Naive thymus-derived CD4-positive, alpha-beta T cell (primary cell): ENCODE measurements at regions not wholly inside any gene's neighbourhood (a gene's known extent, or its start where the extent isn't known, plus 50 kb on each side); places are given as distances from the start of the nearest gene placed in this dataset.

ENCODE experiments used
- ATAC-seq: fragments of 150-1000 bp; cut with Tn5 transposase; 2 replicates; pipeline ENCODE4 v1.10.0; 2021; ENCODE audit warnings: mild to moderate bottlenecking, moderate library complexity
- CTCF ChIA-PET: fragments of 350-600 bp; sonication (Branson Sonifier 250); formaldehyde crosslinking; loops from one replicate; lab custom pipeline; 2021; ENCODE audit warnings: antibody characterized with exemption; lab: Charles Lee
- POLR2A ChIA-PET: fragments of 350-600 bp; sonication (Branson Sonifier 250); formaldehyde crosslinking; loops from one replicate; lab custom pipeline; 2021; ENCODE audit warnings: antibody characterized with exemption, inconsistent platforms; lab: Charles Lee
- DNase-seq, 9 donors: peaks; one replicate each; pipeline versions ENCODE4 v3.0.0 to v3.0.0-alpha.2; 2020 to 2022; ENCODE audit warnings: mixed read lengths in 1 of 9
- H3K27ac ChIP-seq: one replicate; pipeline ENCODE4 v1.7.0; 2013; ENCODE audit warnings: mild to moderate bottlenecking, low read depth, low read length, moderate library complexity
- H3K27me3 ChIP-seq, 2 donors: one replicate each; pipeline ENCODE4 v1.7.0; 2013; ENCODE audit warnings: low read length in 2 of 2, mild to moderate bottlenecking in 2 of 2, moderate library complexity in 2 of 2; ENCODE audit not compliant: control insufficient read depth in 2 of 2, insufficient read depth in 2 of 2
- H3K36me3 ChIP-seq, 3 experiments: 1 replicate in 2 of 3; 2 replicates in 1 of 3; pipeline ENCODE4 v1.7.0; 2013; ENCODE audit warnings: low read length in 3 of 3, mild to moderate bottlenecking in 3 of 3, moderate library complexity in 1 of 3; ENCODE audit not compliant: insufficient read depth in 3 of 3, control insufficient read depth in 2 of 3
- H3K4me1 ChIP-seq, 2 donors: one replicate each; pipeline ENCODE4 v1.7.0; 2013; ENCODE audit warnings: low read length in 2 of 2, mild to moderate bottlenecking in 2 of 2, moderate library complexity in 1 of 2; ENCODE audit not compliant: control insufficient read depth in 2 of 2, insufficient read depth in 2 of 2
- H3K4me3 ChIP-seq: 2 replicates; pipeline ENCODE4 v1.7.0; 2013; ENCODE audit warnings: mild to moderate bottlenecking, low read length
- H3K9me3 ChIP-seq, 3 experiments: 1 replicate in 2 of 3; 2 replicates in 1 of 3; pipeline ENCODE4 v1.7.0; 2013; ENCODE audit warnings: low read length in 3 of 3; ENCODE audit not compliant: control insufficient read depth in 2 of 3
- H3K27ac Mint-ChIP-seq, 9 donors: one replicate each; pipeline ENCODE4 v1.8.0; 2020 to 2022; ENCODE audit warnings: mixed read lengths in 9 of 9, mild to moderate bottlenecking in 8 of 9, moderate library complexity in 5 of 9, inconsistent platforms in 2 of 9
- H3K27me3 Mint-ChIP-seq, 5 donors: one replicate each; pipeline ENCODE4 v1.8.0; 2021 to 2022; ENCODE audit warnings: mixed read lengths in 5 of 5, mild to moderate bottlenecking in 1 of 5
- H3K36me3 Mint-ChIP-seq, 5 donors: one replicate each; pipeline ENCODE4 v1.8.0; 2020 to 2022; ENCODE audit warnings: mixed read lengths in 5 of 5, mild to moderate bottlenecking in 3 of 5, inconsistent platforms in 1 of 5
- H3K4me1 Mint-ChIP-seq, 7 donors: one replicate each; pipeline ENCODE4 v1.8.0; 2020 to 2022; ENCODE audit warnings: mixed read lengths in 7 of 7, mild to moderate bottlenecking in 3 of 7, inconsistent platforms in 1 of 7
- H3K4me3 Mint-ChIP-seq, 10 donors: one replicate each; pipeline ENCODE4 v1.8.0; 2020 to 2022; ENCODE audit warnings: mild to moderate bottlenecking in 10 of 10, mixed read lengths in 10 of 10, moderate library complexity in 6 of 10, inconsistent platforms in 2 of 10
- H3K9me3 Mint-ChIP-seq, 11 donors: one replicate each; pipeline ENCODE4 v1.8.0; 2020 to 2022; ENCODE audit warnings: mixed read lengths in 11 of 11, mild to moderate bottlenecking in 4 of 11, inconsistent platforms in 1 of 11, moderate library complexity in 1 of 11
- intact Hi-C, 2 donors: fragments of 100-400 bp; cut with micrococcal nuclease; formaldehyde crosslinking; loops; one replicate each; pipeline ENCODE4 v1.15.1; 2023

- CTCF ChIA-PET: interaction anchor here (0.6 kb wide), 1 partner anchor 115 kb away, joined by 3 read pairs; no protein-coding TSS in a partner anchor
- no peaks in the 10 kb centered on the region for H3K36me3 Mint-ChIP-seq
Observed at GRCh38 chr20:4569092-4569491, 117.2 kb upstream of the PRNP start.

GRCh38 chr20:4568361-4568959 is 117.8 kb upstream of the PRNP start:
- intact Hi-C loops: no loop called here
- ChIA-PET CTCF (no interaction called here), POLR2A (no interaction called here)
- H3K27me3 Mint-ChIP-seq: peaks cover 14 to 55% (median 26%) of the 10 kb centered on the region in 5 donors
- DNase-seq (no peak), ATAC-seq (no peak)
- no peaks in the 10 kb centered on the region for H3K36me3 ChIP-seq
- no peaks in the 10 kb centered on the region for H3K36me3 Mint-ChIP-seq
- no peaks in the 10 kb centered on the region for H3K9me3 ChIP-seq
- H3K4me3 Mint-ChIP-seq: no peak overlapping the region
- no peak overlapping the region for H3K27ac Mint-ChIP-seq
- H3K27ac ChIP-seq: no peak overlapping the region
- no peaks in the 10 kb centered on the region for H3K4me1 ChIP-seq
- H3K9me3 Mint-ChIP-seq: peaks cover 0 to 8% (median 4%) of the 10 kb centered on the region in 11 donors
- no peaks in the 10 kb centered on the region for H3K27me3 ChIP-seq
- no peak overlapping the region for H3K4me3 ChIP-seq
- H3K4me1 Mint-ChIP-seq: no peaks in the 10 kb centered on the region

More at GRCh38 chr20:4569092-4569491, 117.2 kb upstream of the PRNP start:
- Mint-ChIP-seq H3K4me3 (no peak overlapping the region), H3K27ac (no peak overlapping the region), H3K9me3 (peaks cover 0 to 6% (median 0%) of the 10 kb centered on the region in 11 donors), H3K27me3 (peaks cover 15 to 58% (median 28%) of the 10 kb centered on the region in 5 donors), H3K4me1 (peaks cover 0 to 2% (median 0%) of the 10 kb centered on the region in 7 donors)
- POLR2A ChIA-PET: no interaction called here
- Histone ChIP-seq H3K27ac (no peak overlapping the region), H3K4me3 (no peak overlapping the region), H3K9me3 (no peaks in the 10 kb centered on the region), H3K27me3 (no peaks in the 10 kb centered on the region), H3K4me1 (no peaks in the 10 kb centered on the region), H3K36me3 (no peaks in the 10 kb centered on the region)
- intact Hi-C loops: no loop called here
- ATAC-seq: no peak
- DNase-seq: no peak

- H3K27me3 Mint-ChIP-seq: peaks cover 16 to 52% (median 22%) of the 10 kb centered on the region in 5 donors
Observed at GRCh38 chr20:4567170-4567569, 119.1 kb upstream of the PRNP start.

GRCh38 chr20:4563534-4563933 is 122.7 kb upstream of the PRNP start:
- Mint-ChIP-seq H3K27me3 (peaks cover 19 to 52% (median 42%) of the 10 kb centered on the region in 5 donors), H3K27ac (no peak overlapping the region), H3K4me3 (no peak overlapping the region), H3K4me1 (no peaks in the 10 kb centered on the region), H3K36me3 (no peaks in the 10 kb centered on the region), H3K9me3 (peaks cover 0 to 8% (median 5%) of the 10 kb centered on the region in 11 donors)
- Histone ChIP-seq H3K27ac (no peak overlapping the region), H3K27me3 (no peaks in the 10 kb centered on the region), H3K36me3 (no peaks in the 10 kb centered on the region), H3K4me1 (no peaks in the 10 kb centered on the region), H3K9me3 (no peaks in the 10 kb centered on the region), H3K4me3 (no peak overlapping the region)
- DNase-seq (peak in 1 of 9 donors; percentile 17), ATAC-seq (no peak)
- intact Hi-C loops: no loop called here
- POLR2A ChIA-PET: no interaction called here
- CTCF ChIA-PET: no interaction called here

More at GRCh38 chr20:4567170-4567569, 119.1 kb upstream of the PRNP start:
- no peak for ATAC-seq
- H3K4me3 Mint-ChIP-seq: no peak overlapping the region
- H3K9me3 Mint-ChIP-seq: peaks cover 0 to 8% (median 5%) of the 10 kb centered on the region in 11 donors
- ChIA-PET CTCF (no interaction called here), POLR2A (no interaction called here)
- no peak for DNase-seq
- intact Hi-C loops: no loop called here
- no peak overlapping the region for H3K4me3 ChIP-seq
- H3K27ac Mint-ChIP-seq: no peak overlapping the region
- H3K36me3 ChIP-seq: no peaks in the 10 kb centered on the region
- H3K4me1 ChIP-seq: no peaks in the 10 kb centered on the region
- no peaks in the 10 kb centered on the region for H3K4me1 Mint-ChIP-seq
- no peaks in the 10 kb centered on the region for H3K36me3 Mint-ChIP-seq
- no peak overlapping the region for H3K27ac ChIP-seq
- H3K9me3 ChIP-seq: no peaks in the 10 kb centered on the region
- H3K27me3 ChIP-seq: no peaks in the 10 kb centered on the region

GRCh38 chr20:4563031-4563430 is 123.2 kb upstream of the PRNP start:
- Mint-ChIP-seq H3K36me3 (no peaks in the 10 kb centered on the region), H3K9me3 (peaks cover 0 to 11% (median 5%) of the 10 kb centered on the region in 11 donors), H3K4me3 (no peak overlapping the region), H3K27ac (no peak overlapping the region), H3K27me3 (peaks cover 22 to 56% (median 46%) of the 10 kb centered on the region in 5 donors), H3K4me1 (no peaks in the 10 kb centered on the region)
- H3K9me3 ChIP-seq: no peaks in the 10 kb centered on the region
- no peak for DNase-seq
- no peak for ATAC-seq
- H3K4me1 ChIP-seq: no peaks in the 10 kb centered on the region
- H3K36me3 ChIP-seq: no peaks in the 10 kb centered on the region
- no peak overlapping the region for H3K27ac ChIP-seq
- no peak overlapping the region for H3K4me3 ChIP-seq
- H3K27me3 ChIP-seq: no peaks in the 10 kb centered on the region
- CTCF ChIA-PET: no interaction called here
- intact Hi-C loops: no loop called here
- POLR2A ChIA-PET: no interaction called here

- Mint-ChIP-seq H3K27me3 (peaks cover 29 to 66% (median 49%) of the 10 kb centered on the region in 5 donors), H3K9me3 (peaks cover 0 to 12% (median 5%) of the 10 kb centered on the region in 11 donors)
- CTCF ChIA-PET: no interaction called here
Observed at GRCh38 chr20:4560667-4561066, 125.6 kb upstream of the PRNP start.

GRCh38 chr20:4559906-4560305 is 126.3 kb upstream of the PRNP start:
- CTCF ChIA-PET: no interaction called here
- H3K36me3 Mint-ChIP-seq: no peaks in the 10 kb centered on the region
- H3K36me3 ChIP-seq: no peaks in the 10 kb centered on the region
- no peak overlapping the region for H3K27ac ChIP-seq
- intact Hi-C loops: no loop called here
- peaks cover 26 to 69% (median 50%) of the 10 kb centered on the region in 5 donors for H3K27me3 Mint-ChIP-seq
- POLR2A ChIA-PET: no interaction called here
- no peak overlapping the region for H3K27ac Mint-ChIP-seq
- H3K4me3 ChIP-seq: no peak overlapping the region
- H3K9me3 ChIP-seq: no peaks in the 10 kb centered on the region
- ATAC-seq (no peak), DNase-seq (no peak)
- no peak overlapping the region for H3K4me3 Mint-ChIP-seq
- H3K27me3 ChIP-seq: no peaks in the 10 kb centered on the region
- H3K9me3 Mint-ChIP-seq: peaks cover 0 to 12% (median 5%) of the 10 kb centered on the region in 11 donors
- no peaks in the 10 kb centered on the region for H3K4me1 ChIP-seq
- H3K4me1 Mint-ChIP-seq: no peaks in the 10 kb centered on the region

More at GRCh38 chr20:4560667-4561066, 125.6 kb upstream of the PRNP start:
- Mint-ChIP-seq H3K4me3 (no peak overlapping the region), H3K36me3 (no peaks in the 10 kb centered on the region), H3K4me1 (no peaks in the 10 kb centered on the region), H3K27ac (no peak overlapping the region)
- no peak for DNase-seq
- no peaks in the 10 kb centered on the region for H3K36me3 ChIP-seq
- POLR2A ChIA-PET: no interaction called here
- H3K9me3 ChIP-seq: no peaks in the 10 kb centered on the region
- intact Hi-C loops: no loop called here
- H3K4me3 ChIP-seq: no peak overlapping the region
- H3K4me1 ChIP-seq: no peaks in the 10 kb centered on the region
- no peak for ATAC-seq
- H3K27ac ChIP-seq: no peak overlapping the region
- H3K27me3 ChIP-seq: no peaks in the 10 kb centered on the region
